RPMI8226 (cell line): ENCODE measurements at regions not wholly inside any gene's neighbourhood (a gene's known extent, or its start where the extent isn't known, plus 50 kb on each side); places are given as distances from the start of the nearest gene placed in this dataset.
"Not testable (repeated sequence)": the region's sequence is repeated elsewhere in the genome, so short reads cannot be mapped to it uniquely, and the experiment has no call there.

Experiments
- DNase-seq: peaks from one replicate; pipeline ENCODE4 v3.0.0-alpha.2; 2015

DNA sequence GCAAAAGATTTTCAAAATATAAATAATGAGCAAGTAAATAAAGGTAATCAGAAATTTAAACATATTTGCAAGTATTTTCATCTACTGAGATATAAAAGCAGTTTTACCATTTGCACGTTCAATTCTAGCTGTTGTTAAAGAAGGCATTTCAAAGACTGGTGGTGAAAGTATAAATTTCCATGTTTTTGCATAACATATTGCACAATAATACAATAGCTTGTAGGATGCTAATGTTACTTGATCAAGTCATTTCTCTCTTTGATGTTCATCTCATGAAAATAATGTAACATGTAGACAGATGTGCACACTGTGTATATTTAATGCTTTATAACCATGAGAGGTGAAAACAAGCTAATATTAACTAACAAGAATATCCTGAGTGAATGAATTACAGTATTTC lies 651.9 kb downstream of the CDH9 start:
- DNase-seq: no peak

DNA sequence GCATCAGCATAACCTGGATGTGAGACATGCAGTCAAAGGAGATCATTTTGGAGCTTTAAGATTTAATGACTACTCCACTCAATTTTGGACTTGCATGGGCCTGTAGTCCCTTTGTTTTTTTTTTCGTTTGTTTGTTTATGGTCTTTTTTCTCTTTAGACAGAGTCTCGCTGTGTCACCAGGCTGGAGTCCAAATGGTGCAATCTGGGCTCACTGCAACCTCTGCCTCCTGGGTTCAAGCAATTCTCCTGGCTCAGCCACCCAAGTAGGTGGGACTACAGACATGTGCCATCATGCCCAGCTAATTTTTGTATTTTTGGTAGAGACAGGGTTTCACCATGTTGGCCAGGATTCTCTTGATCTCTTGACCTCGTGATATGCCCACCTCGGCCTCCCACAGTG lies 673.8 kb downstream of the CDH9 start:
- not testable (repeated sequence) for DNase-seq

- DNase-seq: no peak
Observed at GRCh38 chr5:26343801-26344325, 694.5 kb downstream of the CDH9 start.

DNA sequence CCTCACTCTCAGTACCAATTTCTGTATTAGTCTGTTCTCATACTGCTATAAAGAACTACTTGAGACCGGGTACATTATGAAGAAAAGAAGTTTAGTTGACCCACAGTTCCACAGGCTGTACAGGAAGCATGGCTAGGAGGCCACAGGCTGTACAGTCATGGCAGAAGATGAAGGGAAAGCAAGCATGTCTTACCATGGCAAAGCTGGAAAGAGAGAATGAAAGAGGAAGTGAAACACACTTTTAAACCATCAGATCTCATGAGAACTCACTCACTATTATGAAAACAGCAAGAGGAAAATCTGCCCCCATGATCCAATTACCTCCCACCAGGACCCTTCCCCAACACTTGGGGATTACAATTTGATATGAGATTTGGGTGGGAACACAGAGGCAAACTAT lies 698.8 kb downstream of the CDH9 start:
- DNase-seq: peak; percentile 16

GRCh38 chr5:26329562-26330189 lies 708.7 kb downstream of the CDH9 start:
- no peak for DNase-seq

- no peak for DNase-seq
Observed at GRCh38 chr5:26326153-26326759, 712.1 kb downstream of the CDH9 start.

DNA sequence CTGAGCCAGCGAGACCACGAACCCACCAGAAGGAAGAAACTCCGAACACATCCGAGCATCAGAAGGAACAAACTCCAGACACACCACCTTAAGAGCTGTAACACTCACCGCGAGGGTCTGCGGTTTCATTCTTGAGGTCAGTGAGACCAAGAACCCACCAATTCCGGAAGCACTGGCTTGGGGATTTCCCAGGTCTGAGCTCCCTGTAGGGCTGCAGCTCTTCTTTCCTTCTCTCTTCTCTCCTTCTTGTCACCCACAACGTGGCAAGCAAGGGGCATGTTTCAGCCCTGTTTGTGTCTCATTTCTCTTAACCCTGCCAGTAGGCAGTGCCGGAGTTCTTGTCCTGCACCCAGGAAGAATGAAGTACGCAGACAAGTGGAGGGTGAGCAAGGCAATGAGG lies 713.0 kb downstream of the CDH9 start:
- not testable (repeated sequence) for DNase-seq

- DNase-seq: not testable (repeated sequence)
Observed at GRCh38 chr5:26324273-26324895, 714.0 kb downstream of the CDH9 start.

DNA sequence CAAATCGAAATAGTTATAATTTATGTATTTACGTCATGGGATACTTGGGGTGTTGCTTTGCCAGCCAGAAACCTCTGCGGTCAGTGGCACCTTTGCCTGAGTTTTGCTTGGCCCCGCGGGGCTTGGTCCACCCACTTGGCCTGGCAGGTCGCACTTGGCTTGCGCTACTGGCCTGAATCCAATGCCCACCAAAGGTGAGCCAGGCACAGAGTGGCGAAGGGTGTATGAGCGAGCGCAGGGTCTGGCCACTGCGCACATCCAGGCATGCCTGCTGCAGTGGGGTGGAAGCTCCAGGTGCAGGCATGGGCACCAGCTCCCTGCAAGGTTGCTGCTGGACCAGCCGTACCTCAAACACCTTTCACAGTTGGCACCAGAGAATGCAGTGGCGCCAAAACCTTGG lies 714.6 kb downstream of the CDH9 start:
- DNase-seq: no peak

GRCh38 chr5:26321278-26321677 lies 717.1 kb downstream of the CDH9 start:
- DNase-seq: no peak

- no peak for DNase-seq
Observed at GRCh38 chr5:26310415-26310814, 728.0 kb downstream of the CDH9 start.

- no peak for DNase-seq
Observed at GRCh38 chr5:26295541-26295940, 742.8 kb downstream of the CDH9 start.

- DNase-seq: no peak
Observed at GRCh38 chr5:26282190-26282589, 756.2 kb downstream of the CDH9 start.

DNA sequence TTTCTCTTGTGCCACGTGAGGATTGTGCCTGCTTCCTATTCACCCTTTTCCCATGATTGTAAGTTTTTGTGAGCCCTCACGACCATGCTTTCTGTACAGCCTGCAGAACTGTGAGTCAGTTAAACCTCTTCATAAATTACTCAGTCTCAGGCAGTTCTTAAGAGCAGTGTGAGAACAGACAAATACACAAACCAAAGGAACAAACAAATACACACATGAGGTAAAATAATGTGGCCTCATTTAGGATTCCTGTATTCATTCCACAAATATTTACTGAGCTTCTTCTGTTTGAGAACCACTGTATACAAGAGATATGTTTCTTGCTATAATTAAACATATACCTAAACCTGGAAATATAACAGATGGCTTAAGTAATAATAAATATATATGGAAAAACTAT lies 760.3 kb downstream of the CDH9 start:
- no peak for DNase-seq

- DNase-seq: no peak
Observed at GRCh38 chr5:26259081-26259480, 779.3 kb downstream of the CDH9 start.

DNA sequence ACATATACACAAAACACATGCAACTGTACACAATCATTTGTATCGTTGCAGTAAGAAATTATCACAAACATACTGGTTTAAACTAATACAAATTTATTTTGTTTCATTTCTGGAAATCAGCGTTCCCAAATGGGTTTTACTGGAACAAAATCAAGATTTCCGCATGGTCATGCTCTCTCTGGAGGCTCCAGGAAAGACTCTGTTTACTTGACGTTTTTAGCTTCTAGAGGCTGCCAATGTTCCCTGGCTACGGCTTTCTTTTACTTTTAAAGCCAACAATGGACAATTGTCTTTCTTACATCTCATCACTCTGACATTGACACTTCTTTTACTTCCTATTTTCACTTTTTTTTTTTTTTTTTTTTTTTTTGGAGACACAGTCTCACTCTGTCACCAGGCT lies 793.1 kb downstream of the CDH9 start:
- DNase-seq: no peak

GRCh38 chr5:26239588-26239987 lies 798.8 kb downstream of the CDH9 start:
- DNase-seq: no peak

DNA sequence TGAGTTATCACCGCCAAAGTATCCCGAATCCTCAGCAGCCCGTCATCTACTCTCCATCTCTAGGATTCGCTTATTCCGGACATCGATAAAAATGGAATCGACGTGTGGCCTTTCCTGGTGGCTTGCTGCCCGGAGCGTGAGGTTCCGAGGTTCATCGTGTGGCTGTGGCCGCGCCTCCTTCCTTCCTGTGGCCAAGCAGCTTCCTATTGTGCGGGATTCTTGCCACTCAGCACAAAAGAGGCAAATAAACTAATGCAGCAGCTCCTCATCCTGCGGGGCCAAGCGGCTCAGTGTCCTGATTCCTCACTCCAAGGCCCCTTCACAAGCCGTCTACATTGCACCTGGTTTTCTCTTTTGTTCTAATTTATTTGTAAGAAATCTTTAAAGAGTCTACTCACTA lies 800.9 kb downstream of the CDH9 start:
- no peak for DNase-seq

GRCh38 chr5:26236936-26237335 lies 801.5 kb downstream of the CDH9 start:
- DNase-seq: no peak

DNA sequence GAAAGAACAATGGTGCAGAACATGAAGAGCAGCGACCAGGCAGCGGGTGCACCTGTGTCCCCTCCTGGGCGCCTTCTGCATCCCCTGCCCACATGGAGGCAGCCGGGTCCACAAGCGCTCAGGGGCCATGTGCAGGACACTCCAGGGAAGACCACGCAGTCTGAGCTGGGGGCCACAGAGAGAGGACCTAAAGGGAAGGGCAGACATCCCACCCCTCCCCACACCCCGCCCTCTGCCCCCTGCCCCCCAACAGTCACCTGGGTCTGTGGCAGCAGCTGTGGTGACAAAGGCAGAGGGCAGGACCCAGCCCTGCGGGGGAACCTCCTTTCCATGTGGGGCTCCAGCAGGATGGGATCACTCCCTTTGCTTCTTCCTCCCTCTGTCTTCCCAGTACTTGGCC lies 805.7 kb downstream of the CDH9 start:
- DNase-seq: no peak

DNA sequence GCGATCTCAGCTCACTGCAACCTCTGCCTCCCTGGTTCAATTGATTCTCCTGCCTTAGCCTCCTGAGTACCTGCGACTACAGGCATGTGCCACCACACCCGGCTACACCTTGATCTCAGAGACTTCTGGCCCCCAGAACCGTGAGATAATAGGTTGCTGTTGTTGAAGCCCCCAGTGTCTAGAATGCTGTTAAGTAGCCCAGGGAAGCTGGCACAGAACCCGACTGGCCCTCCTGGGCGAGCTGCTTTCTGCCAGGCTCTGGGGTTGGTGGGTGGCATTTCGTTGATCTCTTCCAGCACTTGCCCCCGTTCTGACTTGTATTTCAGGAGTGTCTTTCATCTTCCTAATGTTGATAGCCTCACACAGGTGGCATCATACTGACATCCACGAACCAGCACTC lies 807.1 kb downstream of the CDH9 start:
- DNase-seq: no peak

- no peak for DNase-seq
Observed at GRCh38 chr5:26229848-26230247, 808.5 kb downstream of the CDH9 start.

DNA sequence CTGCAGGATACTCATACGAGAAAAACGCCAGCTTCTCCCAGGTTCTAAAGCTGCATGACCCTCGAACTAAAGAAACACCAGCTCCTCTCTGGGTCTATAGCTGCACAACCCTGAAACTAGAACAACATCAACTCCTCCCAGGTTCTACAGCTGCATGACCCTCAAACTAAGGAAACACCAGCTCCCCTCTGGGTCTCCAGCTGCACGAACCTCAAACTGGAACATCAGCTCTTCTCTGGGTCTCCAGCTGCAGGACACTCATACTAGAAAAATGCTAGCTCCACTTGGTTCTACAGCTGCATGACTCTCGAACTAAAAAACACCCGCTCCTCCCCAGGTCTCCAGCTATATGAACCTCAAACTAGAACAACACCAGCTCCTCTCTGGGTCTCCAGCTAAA lies 811.1 kb downstream of the CDH9 start:
- DNase-seq: peak; percentile 29

- no peak for DNase-seq
Observed at GRCh38 chr5:26205121-26205520, 833.3 kb downstream of the CDH9 start.
